A673 (cell line): ENCODE measurements at regions not wholly inside any gene's neighbourhood (a gene's known extent, or its start where the extent isn't known, plus 50 kb on each side); places are given as distances from the start of the nearest gene placed in this dataset.

Source experiments
- BruUV-seq: library from RNA; stranded (reverse); fragments of 400-500 nt; replicated peaks from 2 replicates; lab custom pipeline; 2021; lab: Mats Ljungman, UMichigan
- CTCF ChIA-PET: fragments of 300-600 bp; sonication (Branson Sonifier 250); formaldehyde crosslinking; loops from one replicate; lab custom pipeline; 2022; ENCODE audit warnings: antibody characterized with exemption; lab: Charles Lee
- POLR2A ChIA-PET: fragments of 300-600 bp; sonication (Branson Sonifier 250); formaldehyde crosslinking; loops from one replicate; lab custom pipeline; 2022; ENCODE audit warnings: antibody characterized with exemption; ENCODE audit not compliant: low non-redundant PET; lab: Charles Lee
- DNase-seq: peaks from one replicate; pipeline ENCODE4 v3.0.0-alpha.2; 2015; ENCODE audit warnings: low spot score
- H3K27ac ChIP-seq: fragments of 200-600 bp; sonication (generic); 2 replicates; pipeline ENCODE4 v1.5.1; 2016; ENCODE audit warnings: mixed run types, low read depth, mild to moderate bottlenecking, mixed read lengths, antibody characterized with exemption, low read length; ENCODE audit not compliant: poor library complexity, severe bottlenecking
- H3K27me3 ChIP-seq: fragments of 200-600 bp; sonication (generic); replicated peaks from 2 replicates; pipeline ENCODE4 v1.6.1; 2017; ENCODE audit warnings: mixed run types, low read depth, mild to moderate bottlenecking, mixed read lengths, antibody characterized with exemption, low read length; ENCODE audit not compliant: insufficient read depth, poor library complexity
- H3K36me3 ChIP-seq: fragments of 200-600 bp; sonication (generic); 2 replicates; pipeline ENCODE4 v1.6.1; 2016; ENCODE audit warnings: mixed run types, mild to moderate bottlenecking, mixed read lengths, antibody characterized with exemption, low read length; ENCODE audit not compliant: insufficient read depth, poor library complexity, severe bottlenecking
- H3K4me1 ChIP-seq: fragments of 200-600 bp; sonication (generic); 2 replicates; pipeline ENCODE4 v1.6.1; 2017; ENCODE audit warnings: mixed run types, mild to moderate bottlenecking, mixed read lengths, antibody characterized with exemption, low read length; ENCODE audit not compliant: insufficient read depth, poor library complexity, severe bottlenecking
- H3K4me3 ChIP-seq: fragments of 200-600 bp; sonication (generic); 2 replicates; pipeline ENCODE4 v1.5.1; 2016; ENCODE audit warnings: low read depth, mixed run types, mild to moderate bottlenecking, mixed read lengths, low read length; ENCODE audit not compliant: poor library complexity, severe bottlenecking
- H3K9me3 ChIP-seq: fragments of 200-600 bp; sonication (generic); 2 replicates; pipeline ENCODE4 v1.6.1; 2016; ENCODE audit warnings: mixed run types, low read depth, mild to moderate bottlenecking, mixed read lengths, antibody characterized with exemption, low read length; ENCODE audit not compliant: poor library complexity, severe bottlenecking
- EZH2 ChIP-seq: fragments of 200-600 bp; sonication (generic); IDR thresholded peaks from 2 replicates; pipeline ENCODE4 v1.6.1; 2017; ENCODE audit warnings: borderline replicate concordance, low read depth, mild to moderate bottlenecking, mixed read lengths, antibody characterized with exemption, low read length; ENCODE audit not compliant: poor library complexity, severe bottlenecking
- intact Hi-C: fragments of 100-400 bp; cut with micrococcal nuclease; formaldehyde crosslinking; loops from one replicate; pipeline ENCODE4 v1.10.0; 2022; ENCODE audit not compliant: unreplicated experiment
- TF ChIP-seq, protein P1 (sequence below): fragments of 300-800, 200-600 bp; sonication (generic); conservative IDR thresholded peaks from 2 replicates; pipeline ENCODE4 v1.5.1; 2017; ENCODE audit warnings: low read depth, mild to moderate bottlenecking, antibody characterized with exemption, low read length, moderate library complexity, mixed read lengths

DNA sequence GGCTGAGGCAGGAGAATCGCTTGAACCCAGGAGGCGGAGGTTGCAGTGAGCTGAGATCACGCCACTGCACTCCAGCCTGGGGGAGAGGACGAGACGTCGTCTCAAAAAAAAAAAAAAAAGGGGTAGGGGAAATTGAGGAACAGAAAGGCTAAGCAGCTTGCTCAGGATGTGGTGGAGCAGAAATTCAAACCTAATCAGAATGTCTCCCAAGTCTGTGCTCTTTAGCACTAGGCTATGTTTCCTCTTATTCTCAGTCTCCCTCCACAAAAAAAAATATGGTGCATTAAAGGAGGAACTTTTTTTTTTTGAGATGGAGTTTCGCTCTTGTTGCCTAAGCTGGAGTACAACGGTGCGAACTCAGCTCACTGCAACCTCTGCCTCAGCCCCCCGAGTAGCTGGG lies 114.2 kb downstream of the SLC16A1 start:
- no TSS peak for BruUV-seq
- CTCF ChIA-PET: interaction anchor here (0.6 kb wide), 2 partner anchors 40 to 231 kb away, joined by 8 to 18 read pairs; no protein-coding TSS in a partner anchor

DNA sequence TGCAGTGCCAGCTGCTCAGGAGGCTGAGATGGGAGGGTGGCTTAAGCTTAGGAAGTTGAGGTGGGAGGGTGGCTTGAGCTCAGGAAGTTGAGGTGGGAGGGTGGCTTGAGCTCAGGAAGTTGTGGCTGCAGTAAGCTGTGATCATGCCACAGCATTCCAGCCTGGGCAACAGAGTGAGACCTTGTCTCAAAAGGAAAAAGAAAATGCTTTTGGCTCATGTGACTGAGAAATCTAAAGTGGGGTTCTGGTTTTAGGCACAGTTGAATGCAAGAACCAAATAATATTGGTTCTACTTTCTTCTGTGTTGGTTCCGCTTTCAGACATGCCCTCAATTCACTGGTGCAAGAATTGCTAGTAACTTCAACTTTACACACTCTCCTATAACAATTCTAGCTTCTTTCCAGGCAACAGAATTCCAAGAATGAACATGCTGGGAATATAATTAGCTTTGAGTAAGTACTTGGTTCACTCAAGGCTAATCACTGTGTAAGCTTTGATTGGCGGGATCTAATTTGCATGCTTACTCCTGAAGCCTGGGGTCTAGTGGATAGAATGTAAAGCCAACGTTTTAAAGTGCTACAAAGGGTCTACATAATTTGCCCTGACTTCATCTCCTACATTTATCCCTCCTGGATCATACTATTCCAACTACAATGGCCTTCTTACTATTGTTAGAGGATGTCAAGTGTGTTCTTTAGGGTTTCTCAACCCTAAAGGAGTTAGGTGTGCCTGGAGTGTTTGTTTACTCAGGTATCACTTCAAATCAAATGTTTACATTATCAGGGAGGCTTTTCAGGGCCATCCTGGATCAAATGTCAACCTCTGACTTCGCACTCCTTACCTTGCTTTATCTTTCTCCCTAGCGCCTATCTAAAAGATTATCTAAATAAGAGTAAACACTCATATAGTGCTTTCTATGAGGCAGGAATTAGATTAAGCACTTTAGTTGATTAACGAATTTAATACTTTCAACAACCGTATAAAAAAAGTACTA lies 115.1 kb downstream of the SLC16A1 start:
- intact Hi-C loops: no loop called here
- TF ChIP-seq, protein P1, sequence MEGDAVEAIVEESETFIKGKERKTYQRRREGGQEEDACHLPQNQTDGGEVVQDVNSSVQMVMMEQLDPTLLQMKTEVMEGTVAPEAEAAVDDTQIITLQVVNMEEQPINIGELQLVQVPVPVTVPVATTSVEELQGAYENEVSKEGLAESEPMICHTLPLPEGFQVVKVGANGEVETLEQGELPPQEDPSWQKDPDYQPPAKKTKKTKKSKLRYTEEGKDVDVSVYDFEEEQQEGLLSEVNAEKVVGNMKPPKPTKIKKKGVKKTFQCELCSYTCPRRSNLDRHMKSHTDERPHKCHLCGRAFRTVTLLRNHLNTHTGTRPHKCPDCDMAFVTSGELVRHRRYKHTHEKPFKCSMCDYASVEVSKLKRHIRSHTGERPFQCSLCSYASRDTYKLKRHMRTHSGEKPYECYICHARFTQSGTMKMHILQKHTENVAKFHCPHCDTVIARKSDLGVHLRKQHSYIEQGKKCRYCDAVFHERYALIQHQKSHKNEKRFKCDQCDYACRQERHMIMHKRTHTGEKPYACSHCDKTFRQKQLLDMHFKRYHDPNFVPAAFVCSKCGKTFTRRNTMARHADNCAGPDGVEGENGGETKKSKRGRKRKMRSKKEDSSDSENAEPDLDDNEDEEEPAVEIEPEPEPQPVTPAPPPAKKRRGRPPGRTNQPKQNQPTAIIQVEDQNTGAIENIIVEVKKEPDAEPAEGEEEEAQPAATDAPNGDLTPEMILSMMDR: no peak
- TF ChIP-seq EZH2: no peak
- ChIA-PET CTCF (interaction anchor here (0.6 kb wide), 1 partner anchor 231 kb away, joined by 8 read pairs; no protein-coding TSS in a partner anchor), POLR2A (no interaction called here)
- no peaks in the 10 kb centered on the region for H3K36me3 ChIP-seq
- no peaks in the 10 kb centered on the region for H3K9me3 ChIP-seq
- H3K27ac ChIP-seq: no peak overlapping the region
- no peaks in the 10 kb centered on the region for H3K4me1 ChIP-seq
- DNase-seq: no peak
- H3K4me3 ChIP-seq: no peak overlapping the region
- peaks cover 10% of the 10 kb centered on the region for H3K27me3 ChIP-seq
- BruUV-seq: no TSS peak

More for the DNA sequence above, 114.2 kb downstream of the SLC16A1 start:
- no peak for TF ChIP-seq EZH2
- TF ChIP-seq, protein P1: no peak
- H3K36me3 ChIP-seq: no peaks in the 10 kb centered on the region
- H3K9me3 ChIP-seq: no peaks in the 10 kb centered on the region
- intact Hi-C loops: no loop called here
- no peak overlapping the region for H3K27ac ChIP-seq
- no peak overlapping the region for H3K4me3 ChIP-seq
- DNase-seq: no peak
- POLR2A ChIA-PET: no interaction called here
- peaks cover 8% of the 10 kb centered on the region for H3K27me3 ChIP-seq
- no peaks in the 10 kb centered on the region for H3K4me1 ChIP-seq

DNA sequence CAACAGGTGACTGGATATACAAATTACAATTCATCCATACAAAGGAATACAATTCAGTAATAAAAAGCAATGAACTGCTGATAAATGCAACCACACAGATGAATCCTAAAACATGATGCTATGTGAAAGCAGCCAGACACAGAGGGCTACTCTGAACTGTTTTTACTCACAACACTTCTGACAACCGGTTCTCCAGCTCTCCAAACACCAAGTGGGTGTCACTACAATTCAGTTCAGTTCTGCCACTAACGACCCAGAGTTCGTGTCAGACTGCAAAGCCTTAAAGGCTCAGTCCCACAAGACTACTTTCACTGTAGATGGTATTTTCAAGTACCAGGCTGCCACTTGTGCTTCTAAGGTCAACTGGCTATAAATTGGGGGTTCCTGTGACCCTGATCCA lies 119.4 kb downstream of the SLC16A1 start:
- H3K4me1 ChIP-seq: no peaks in the 10 kb centered on the region
- no peak for DNase-seq
- H3K27me3 ChIP-seq: peaks cover 10% of the 10 kb centered on the region
- H3K27ac ChIP-seq: no peak overlapping the region
- TF ChIP-seq EZH2: no peak
- TF ChIP-seq, protein P1: no peak
- ChIA-PET POLR2A (no interaction called here), CTCF (no interaction called here)
- no peak overlapping the region for H3K4me3 ChIP-seq
- intact Hi-C loops: no loop called here
- BruUV-seq: no TSS peak
- H3K36me3 ChIP-seq: no peaks in the 10 kb centered on the region
- no peaks in the 10 kb centered on the region for H3K9me3 ChIP-seq
